ENCODE measurements at regions not wholly inside any gene's neighbourhood (a gene's known extent, or its start where the extent isn't known, plus 50 kb on each side); places are given as distances from the start of the nearest gene placed in this dataset.

DNA sequence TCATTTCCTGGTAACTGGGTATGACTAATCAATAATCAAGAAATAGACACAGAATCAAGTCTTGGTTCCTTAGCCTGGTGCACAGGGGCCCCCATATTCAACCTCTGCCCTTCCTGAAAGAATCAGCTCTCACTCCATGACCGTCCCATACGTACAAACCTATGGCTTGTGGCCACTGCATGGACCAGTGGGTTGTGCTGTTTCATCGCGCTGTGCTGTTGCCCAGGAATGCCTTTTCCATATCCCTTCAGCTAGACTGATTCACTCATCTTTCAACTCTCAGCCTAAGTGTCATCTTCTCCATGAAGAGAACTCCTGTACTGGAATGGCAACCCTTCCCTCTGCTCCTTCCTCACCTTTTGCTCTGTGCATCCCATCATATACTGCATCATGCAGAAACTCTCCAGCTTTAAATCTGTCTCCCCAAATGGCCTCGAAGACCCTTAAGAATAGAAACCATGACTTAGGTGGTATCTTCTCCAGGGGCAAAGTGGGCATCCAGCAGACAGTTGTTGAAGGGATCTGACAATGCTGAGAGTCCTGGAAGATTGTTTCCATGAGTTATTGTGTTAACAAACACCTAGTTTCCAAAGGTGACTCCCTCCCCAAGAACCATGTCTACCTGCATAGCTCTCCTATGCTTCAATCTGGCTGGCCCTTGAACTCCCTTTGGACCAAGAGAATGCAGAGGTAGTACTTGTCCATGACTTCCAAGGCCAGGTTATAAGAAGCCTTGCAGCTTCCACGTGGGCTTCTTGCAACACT is 180.8 kb downstream of the ACTL7B start:
- no peak for DNase-seq

GRCh38 chr9:108673386-108673785 is 182.4 kb downstream of the ACTL7B start:
- no peak for DNase-seq

- DNase-seq, result no peak
Observed at GRCh38 chr9:108672475-108673190, 183.2 kb downstream of the ACTL7B start.

GRCh38 chr9:108671794-108672193 is 184.0 kb downstream of the ACTL7B start:
- no peak for DNase-seq

DNA sequence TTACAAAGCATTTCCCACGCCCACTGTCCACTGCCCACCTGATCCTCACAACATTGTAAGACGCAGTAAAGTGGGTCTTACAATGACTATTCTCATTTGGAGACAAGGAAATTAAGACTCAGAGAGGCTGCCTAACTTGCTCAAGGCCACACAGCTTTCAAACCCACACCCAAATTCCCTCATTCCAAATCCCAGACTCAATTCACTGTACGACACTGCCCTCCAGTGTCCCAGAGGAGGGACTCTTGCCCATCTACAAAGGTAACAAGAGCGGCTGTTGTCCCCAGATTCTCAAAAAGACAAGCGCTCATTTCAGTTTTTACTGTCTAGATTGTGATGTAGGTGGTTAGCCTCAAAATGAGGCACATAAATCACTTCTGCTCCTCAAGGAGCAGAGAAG is 184.6 kb downstream of the ACTL7B start:
- DNase-seq, result no peak

- DNase-seq, result no peak
Observed at GRCh38 chr9:108668938-108669335, 186.8 kb downstream of the ACTL7B start.

DNA sequence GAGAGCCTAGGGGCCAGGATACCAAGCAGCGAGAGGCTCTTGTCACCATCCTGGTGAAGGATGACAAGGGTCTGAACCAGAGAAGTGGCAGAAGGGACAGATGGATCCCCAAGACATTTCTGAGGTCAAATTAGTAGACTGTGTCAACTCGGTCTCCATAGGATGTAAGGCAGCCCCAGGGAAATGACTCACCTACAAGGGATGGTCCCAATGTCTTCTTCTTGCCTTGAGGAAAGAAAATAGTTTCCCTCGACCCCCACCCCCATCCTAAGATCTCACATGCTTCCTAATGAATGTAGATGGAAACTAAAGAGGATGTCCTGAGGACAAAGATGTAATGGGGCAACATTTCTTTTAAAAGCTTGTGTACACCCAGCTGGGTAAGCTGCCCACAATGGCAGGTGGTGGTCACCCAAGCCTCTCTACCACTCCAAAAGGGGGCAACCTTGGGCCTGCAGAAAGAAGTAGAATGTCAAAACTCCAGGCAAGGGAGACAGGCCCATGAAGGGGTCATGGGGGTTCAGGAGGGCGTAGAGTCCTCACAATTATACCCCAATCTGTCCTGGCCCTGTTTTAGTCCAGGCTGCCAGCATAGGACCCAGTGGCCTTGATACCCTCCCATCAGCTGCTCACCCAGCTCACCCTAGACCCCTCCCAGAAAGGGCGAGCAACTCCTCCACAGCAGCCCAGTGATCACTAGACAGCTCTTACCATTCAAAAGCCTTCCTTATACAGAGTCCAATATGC is 187.4 kb downstream of the ACTL7B start:
- no peak for DNase-seq

DNA sequence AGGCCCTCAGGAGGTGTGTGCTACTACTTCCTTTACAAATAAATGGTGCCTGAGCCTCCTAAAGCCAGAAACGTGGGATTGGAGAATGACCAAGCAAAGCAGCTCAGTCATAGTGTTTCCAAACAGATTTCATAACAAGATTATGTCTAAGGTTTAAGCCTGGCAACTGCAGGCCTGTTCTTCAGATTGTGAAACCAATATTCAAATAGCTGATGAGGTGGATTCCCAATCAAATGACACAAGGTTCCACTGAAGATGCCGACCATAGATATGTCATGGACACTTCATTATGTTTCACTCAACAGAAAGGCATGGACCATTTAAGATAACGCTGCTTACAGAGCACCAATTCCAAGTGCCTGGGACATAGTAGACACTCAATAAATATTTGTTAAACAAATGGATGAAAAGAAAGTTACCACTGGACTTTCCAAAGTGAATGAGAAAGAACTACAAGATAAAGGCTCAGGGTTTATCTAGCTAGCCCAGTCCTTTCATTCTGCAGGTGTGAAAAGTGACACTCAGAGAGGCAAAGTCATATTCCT is 189.5 kb downstream of the ACTL7B start:
- DNase-seq, result no peak

DNA sequence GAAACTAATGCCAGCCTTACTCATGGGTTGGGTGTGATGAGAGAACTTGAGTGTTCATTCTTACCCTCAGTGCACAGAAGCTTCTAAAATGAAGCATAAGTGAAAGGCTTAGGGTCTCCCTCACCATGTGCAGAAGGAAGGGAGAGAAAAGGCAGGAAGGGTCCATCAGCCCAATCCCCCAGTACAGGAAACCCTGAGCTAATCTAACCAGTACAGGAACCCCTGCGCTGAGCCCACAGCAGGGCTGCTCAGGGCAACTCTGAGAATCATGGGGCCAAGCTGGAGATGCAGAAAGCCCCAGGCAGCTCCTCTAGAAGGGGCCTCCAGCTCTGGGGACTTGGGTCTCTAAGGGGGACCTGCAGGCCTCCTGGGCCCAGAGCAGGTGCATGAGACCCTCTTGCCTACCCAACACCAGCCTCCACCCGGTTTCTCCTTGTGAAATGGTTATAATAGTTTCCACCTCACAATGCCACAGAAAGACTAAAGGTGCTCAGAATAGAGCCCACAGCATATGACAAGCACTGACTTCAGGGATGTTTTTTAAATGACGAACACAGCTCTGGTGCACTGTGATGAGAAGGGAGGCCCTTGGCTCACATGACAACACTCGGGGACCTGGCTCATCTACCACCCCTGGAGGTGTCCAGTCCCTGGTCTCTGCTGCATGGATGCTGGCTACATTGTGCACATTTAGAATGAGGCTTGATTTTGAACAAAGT is 190.1 kb downstream of the ACTL7B start:
- no peak for DNase-seq

- no peak for DNase-seq
Observed at GRCh38 chr9:108664309-108665255, 191.2 kb downstream of the ACTL7B start.

GRCh38 chr9:108663422-108663821 is 192.4 kb downstream of the ACTL7B start:
- DNase-seq, result no peak

- DNase-seq, result no peak
Observed at GRCh38 chr9:108662956-108663355, 192.8 kb downstream of the ACTL7B start.

DNA sequence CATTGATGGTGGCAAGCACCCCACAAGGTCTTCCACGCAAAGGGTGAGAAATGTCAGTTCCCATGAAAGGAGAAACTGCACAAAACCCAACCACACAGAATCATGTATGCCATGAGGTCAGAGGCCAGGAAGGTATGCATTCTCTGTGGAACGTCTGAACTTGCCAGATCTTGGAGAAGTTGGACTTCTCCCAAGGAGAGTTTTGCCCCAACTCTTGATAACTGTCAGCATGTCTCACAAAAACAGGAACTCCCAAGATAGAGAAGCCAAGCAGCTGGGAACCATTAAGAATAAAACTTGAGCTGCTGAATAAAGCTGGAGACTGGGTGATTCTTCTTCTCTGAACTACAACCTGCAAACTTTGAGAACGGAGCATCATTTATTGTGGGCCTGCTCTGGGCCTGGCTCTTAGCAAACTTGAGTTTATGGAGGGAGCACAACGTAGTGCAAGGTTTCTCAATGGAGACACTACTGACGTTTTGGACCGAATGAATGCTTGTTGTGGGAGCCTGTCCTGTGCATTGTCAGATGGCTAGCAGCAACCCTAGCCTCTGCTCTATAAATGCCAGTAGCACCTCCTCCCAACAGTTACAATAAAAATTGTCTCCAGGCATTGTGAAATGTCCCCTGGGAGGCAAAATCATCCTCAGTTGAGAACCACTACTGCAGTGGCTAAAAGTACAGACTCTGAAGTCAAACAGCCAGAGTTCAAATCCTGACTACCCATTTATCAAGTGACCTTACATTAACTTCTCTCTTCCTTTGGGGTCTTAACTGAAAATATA is 193.5 kb downstream of the ACTL7B start:
- no peak for DNase-seq

GRCh38 chr9:108656566-108656965 is 199.2 kb downstream of the ACTL7B start:
- no peak for DNase-seq

DNA sequence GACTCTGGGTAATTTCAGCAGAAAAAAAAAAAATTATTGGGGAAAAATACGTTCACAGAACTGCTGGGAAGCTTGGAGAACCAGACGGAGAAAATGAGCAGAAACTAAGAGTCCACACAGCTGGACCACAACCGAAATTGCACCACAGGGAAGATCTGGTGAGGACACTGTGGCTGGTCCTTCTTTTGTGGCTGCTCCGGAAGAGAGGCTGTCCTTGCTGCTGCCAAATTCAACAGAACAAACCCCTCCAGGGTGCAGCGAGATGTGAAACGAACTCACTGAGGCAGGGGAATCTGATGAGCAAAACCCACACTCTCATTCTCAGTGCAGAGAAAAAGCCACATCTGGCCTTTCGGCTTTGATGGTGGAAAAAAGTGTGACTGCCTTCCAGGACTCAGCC is 200.0 kb downstream of the ACTL7B start:
- no peak for DNase-seq

GRCh38 chr9:108654566-108654965 is 201.2 kb downstream of the ACTL7B start:
- DNase-seq, result no peak

DNA sequence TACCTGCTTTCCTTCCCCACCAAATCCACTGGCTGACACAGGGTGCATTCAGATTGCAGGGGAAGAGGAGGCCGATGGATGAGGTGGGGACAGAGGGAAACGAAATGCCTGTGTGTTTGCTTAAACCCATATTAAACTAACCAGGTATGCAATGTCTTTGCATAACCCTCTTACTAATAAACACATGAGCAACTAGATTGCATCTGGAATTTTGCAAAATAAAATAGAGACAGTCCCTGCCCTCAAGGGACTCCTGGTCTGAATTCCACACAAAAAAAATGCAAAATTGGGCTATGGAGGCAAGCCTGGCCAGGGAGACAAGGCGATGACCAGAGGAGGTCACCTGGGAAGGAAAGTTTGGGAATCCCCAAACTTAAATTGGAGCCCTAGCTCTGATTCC is 202.9 kb downstream of the ACTL7B start:
- DNase-seq, result no peak

DNA sequence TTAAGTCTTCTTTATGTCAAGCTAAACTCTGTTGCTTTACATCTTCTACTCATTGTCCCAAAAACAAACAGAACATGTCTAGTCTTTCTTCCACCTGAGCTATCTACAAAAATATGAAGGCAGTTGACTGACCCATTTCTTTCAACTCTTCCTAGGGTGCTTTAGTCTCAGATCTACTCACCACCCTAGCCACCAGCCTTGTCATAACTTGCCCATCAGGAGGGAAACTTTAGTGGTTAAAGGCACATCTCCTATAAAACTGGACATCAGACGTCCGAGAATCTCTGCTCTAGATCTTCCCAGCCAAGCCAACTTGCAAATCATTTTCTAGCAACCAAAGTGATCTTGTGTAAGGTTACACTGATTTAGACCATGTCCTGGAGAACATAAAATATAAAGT is 205.0 kb downstream of the ACTL7B start:
- DNase-seq, result no peak

- DNase-seq, result no peak
Observed at GRCh38 chr9:108645520-108645919, 210.3 kb downstream of the ACTL7B start.

DNA sequence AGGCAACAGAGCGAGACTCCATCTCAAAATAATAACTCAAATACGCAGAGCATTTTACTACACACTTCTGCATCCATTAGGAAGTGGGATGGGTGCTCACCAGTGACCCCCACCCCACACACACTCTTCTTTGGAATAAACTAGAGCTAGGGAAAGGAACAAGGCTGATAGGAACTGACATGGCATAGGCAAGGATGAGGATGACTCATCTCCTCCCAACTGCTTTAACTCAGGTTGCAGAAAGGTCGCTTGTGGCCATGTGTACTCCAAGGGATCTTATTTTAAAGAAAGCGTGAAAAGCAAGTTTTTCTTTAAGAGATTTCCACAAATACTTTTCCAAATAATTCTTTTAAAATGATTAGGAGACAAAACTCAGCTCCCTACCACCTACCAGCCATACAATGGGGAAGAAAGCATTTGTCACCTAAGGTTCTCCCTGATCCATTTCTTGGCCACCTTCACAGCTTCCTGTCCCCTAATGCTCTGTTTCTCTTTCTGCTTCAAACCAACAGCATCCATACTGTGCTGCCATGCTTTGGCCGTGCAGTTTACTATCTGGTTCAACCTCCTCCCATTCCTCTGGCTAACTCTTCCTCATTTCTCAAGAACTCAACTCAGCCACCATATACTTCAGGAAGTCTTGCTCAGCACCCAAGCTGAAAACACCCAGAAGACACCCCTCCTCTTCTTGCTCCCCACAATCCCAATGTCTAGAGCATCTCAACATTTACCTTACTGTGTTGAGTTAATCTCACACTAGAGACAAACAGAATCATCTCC is 211.9 kb downstream of the ACTL7B start:
- no peak for DNase-seq

All from activated CD4-positive, CD25-positive, alpha-beta regulatory T cell (primary cell).